AG04450 (cell line): ENCODE measurements at regions not wholly inside any gene's neighbourhood (a gene's known extent, or its start where the extent isn't known, plus 50 kb on each side); places are given as distances from the start of the nearest gene placed in this dataset.
"Not testable (repeated sequence)": the region's sequence is repeated elsewhere in the genome, so short reads cannot be mapped to it uniquely, and the experiment has no call there.

Source experiments
- CTCF ChIA-PET: fragments of 300-600, 350-600 bp; formaldehyde crosslinking; extraction: SDS; loops from one replicate; lab custom pipeline; 2022; ENCODE audit warnings: antibody characterized with exemption, inconsistent platforms; lab: Charles Lee
- POLR2A ChIA-PET: fragments of 350-600 bp; formaldehyde crosslinking; extraction: SDS; loops from one replicate; lab custom pipeline; 2021; ENCODE audit warnings: antibody characterized with exemption, inconsistent platforms; lab: Yijun Ruan, JAX
- DNase-seq: peaks from one replicate; pipeline ENCODE4 v3.0.0-alpha.2; 2011; ENCODE audit warnings: low read depth, low spot score
- H3K27ac ChIP-seq: one replicate; pipeline ENCODE4 v1.5.1; 2012; ENCODE audit warnings: low read depth, low read length, control low read depth
- H3K27me3 ChIP-seq: one replicate; pipeline ENCODE4 v1.6.0; 2012; ENCODE audit warnings: low read length; ENCODE audit not compliant: control insufficient read depth, insufficient read depth
- H3K4me3 ChIP-seq: 2 replicates; pipeline ENCODE4 v1.5.1; 2011; ENCODE audit warnings: mild to moderate bottlenecking, low read depth, low read length, control low read depth
- H3K9me3 ChIP-seq: 2 replicates; pipeline ENCODE4 v1.5.1; 2012; ENCODE audit warnings: low read length; ENCODE audit not compliant: control insufficient read depth, insufficient read depth
- TF ChIP-seq, protein P1 (sequence below): IDR thresholded peaks from 2 replicates; pipeline ENCODE4 v1.5.1; 2011; ENCODE audit warnings: low read depth, low read length, control low read depth, inconsistent platforms

DNA sequence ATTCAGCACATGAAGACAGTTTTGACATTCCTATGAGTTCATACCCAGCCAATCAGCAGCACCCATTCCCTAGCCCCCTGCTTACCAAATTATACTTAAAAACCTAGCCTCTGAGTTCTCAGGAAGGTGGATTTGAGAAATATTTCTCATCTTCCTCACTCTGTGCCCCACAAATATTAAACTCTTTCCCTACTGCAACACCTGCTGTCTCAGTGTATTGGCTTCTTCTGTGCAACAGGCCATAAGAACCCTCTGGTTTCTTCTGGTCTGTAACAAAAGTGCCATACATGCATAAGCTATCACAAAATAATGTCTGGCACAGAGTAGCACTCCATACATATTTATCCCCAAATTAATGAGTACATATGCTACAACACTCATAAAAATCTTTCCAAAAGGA, 387.4 kb upstream of the CAMK1G start:
- TF ChIP-seq, protein P1, sequence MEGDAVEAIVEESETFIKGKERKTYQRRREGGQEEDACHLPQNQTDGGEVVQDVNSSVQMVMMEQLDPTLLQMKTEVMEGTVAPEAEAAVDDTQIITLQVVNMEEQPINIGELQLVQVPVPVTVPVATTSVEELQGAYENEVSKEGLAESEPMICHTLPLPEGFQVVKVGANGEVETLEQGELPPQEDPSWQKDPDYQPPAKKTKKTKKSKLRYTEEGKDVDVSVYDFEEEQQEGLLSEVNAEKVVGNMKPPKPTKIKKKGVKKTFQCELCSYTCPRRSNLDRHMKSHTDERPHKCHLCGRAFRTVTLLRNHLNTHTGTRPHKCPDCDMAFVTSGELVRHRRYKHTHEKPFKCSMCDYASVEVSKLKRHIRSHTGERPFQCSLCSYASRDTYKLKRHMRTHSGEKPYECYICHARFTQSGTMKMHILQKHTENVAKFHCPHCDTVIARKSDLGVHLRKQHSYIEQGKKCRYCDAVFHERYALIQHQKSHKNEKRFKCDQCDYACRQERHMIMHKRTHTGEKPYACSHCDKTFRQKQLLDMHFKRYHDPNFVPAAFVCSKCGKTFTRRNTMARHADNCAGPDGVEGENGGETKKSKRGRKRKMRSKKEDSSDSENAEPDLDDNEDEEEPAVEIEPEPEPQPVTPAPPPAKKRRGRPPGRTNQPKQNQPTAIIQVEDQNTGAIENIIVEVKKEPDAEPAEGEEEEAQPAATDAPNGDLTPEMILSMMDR, result no peak
- CTCF ChIA-PET, result no interaction called here
- POLR2A ChIA-PET, result no interaction called here
- H3K4me3 ChIP-seq, result no peak overlapping the region
- no peak for DNase-seq
- no peaks in the 10 kb centered on the region for H3K27me3 ChIP-seq
- no peak overlapping the region for H3K27ac ChIP-seq
- 0 out of 2 replicates have a peak, but pooled peaks cover 3% of the 10 kb centered on the region for H3K9me3 ChIP-seq

DNA sequence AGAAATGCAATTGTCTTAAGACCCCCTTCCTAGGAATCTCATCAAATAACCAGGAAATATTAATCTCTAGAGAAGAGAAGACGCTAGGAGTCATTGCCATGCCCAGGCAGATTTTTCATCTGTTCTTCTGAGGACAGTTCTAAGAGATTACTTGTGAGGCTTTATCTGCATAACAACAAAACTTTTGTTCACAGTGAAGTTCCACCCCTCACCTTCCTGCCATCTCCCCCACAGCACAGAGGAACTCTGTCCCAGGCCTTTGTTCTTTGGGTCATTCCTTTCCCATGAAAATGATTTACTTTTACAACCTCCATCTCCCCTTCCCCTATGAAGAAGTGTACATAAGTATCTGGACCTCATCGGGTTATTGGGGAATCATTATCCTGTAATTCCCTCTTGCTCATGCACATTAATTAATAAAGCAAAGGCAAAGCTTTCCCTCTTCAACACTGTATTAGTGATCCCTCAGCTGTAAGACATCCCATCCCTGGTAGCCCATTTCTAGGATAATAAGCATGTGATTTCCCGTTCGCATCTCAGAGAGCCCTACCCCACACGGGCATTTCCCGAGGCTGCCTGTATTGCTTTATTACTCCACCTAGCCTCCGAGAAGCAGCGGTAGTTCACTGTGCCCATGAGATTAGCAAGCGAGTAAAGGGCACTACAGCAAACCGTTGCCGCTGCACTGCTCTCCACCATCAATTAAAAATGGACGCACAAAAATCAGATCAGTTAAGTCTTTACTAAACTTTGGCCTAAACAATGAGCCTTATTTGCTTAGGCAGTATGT, 384.4 kb upstream of the CAMK1G start:
- POLR2A ChIA-PET, result no interaction called here

DNA sequence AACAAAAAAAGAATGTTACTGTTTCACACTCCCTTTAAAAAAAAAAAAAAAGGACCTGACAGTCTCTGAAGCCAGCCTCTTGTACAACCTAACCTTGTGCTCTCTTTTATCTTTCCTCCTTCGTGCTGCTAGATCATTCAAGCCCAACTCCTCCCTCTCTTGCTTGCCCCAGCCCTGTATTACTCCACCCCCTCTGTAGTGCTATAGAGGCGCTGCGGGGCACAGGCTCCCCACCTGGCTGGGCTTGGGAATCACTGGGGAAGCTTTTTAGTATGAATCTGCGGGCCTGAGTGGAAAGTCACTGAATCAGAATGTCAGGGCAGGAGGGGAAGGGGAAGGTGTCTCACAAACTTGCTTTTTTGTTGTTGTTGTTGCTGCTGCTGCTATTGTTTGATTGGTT, 383.7 kb upstream of the CAMK1G start:
- CTCF ChIA-PET, result interaction anchor here (4.3 kb wide), 1 partner anchor 367 kb away, joined by 52 read pairs; no protein-coding TSS in a partner anchor
- TF ChIP-seq, protein P1, result no peak
- POLR2A ChIA-PET, result no interaction called here
- Histone ChIP-seq H3K4me3 (no peak overlapping the region), H3K27ac (no peak overlapping the region), H3K27me3 (no peaks in the 10 kb centered on the region), H3K9me3 (0 out of 2 replicates have a peak, but pooled peaks cover 3% of the 10 kb centered on the region)
- DNase-seq, result no peak

More for the DNA sequence above, 384.4 kb upstream of the CAMK1G start:
- 0 out of 2 replicates have a peak, but pooled peaks cover 3% of the 10 kb centered on the region for H3K9me3 ChIP-seq
- CTCF ChIA-PET, result interaction anchor here (1.0 kb wide), 1 partner anchor 50 kb away, joined by 4 read pairs; no protein-coding TSS in a partner anchor
- no peaks in the 10 kb centered on the region for H3K27me3 ChIP-seq
- TF ChIP-seq, protein P1, result no peak
- no peak overlapping the region for H3K4me3 ChIP-seq
- H3K27ac ChIP-seq, result no peak overlapping the region
- DNase-seq, result no peak

DNA sequence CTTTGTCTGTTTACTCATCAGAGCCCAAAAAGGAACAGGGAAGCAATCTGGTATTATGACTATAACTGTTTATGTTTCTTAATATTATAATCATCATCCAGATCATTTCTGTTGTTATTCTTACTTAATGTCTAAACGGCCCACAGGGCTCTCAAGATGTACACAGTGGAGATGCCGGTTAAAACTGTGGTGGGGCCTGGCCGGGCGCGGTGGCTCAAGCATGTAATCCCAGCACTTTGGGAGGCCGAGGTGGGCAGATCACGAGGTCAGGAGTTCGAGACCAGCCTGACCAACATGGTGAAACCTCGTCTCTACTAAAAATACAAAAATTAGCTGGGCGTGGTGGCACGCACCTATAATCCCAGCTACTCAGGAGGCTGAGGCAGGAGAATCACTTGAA, 381.2 kb upstream of the CAMK1G start:
- H3K27me3 ChIP-seq, H3K9me3 ChIP-seq, POLR2A ChIA-PET, H3K27ac ChIP-seq, DNase-seq, H3K4me3 ChIP-seq: not testable (repeated sequence)
- CTCF ChIA-PET, result interaction anchor here (0.6 to 4.3 kb wide), 55 partner anchors 9 to 998 kb away, joined by 3 to 52 read pairs (median 4); partner anchors contain the start of gene HSD11B1

DNA sequence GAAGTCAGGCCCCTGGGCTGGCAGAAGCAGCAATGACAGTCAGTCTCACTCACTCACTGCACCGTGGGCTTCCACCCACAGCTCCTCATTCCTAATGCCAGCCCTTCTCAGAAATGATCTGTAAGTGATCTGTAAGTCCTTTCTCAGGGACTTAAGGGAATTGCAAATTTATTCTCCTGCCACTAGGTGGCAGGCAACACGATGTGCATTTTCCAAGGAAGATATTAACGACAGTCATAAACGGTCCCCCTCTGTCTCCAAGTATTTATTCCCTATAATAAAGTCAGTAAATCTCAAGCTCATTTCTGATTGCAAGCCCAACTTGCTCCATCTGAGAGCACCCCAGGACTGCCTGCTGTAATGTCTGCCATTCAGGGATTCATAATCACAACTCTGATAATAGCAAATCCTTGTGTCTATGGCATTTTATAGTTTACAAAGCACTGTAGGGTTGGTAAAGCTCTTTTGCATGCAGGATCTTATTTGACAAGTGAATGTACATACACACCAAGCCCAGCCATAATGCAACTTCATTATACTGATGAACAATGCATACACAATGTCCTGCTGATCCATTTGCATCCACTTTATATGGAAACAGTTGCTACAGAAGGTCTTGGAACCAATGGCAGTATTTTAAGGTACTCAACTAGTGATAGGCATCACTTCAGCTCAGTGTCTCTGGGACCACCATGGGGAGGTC, 380.5 kb upstream of the CAMK1G start:
- Histone ChIP-seq H3K27me3 (peaks cover 1% of the 10 kb centered on the region), H3K27ac (no peak overlapping the region), H3K9me3 (no peaks in the 10 kb centered on the region), H3K4me3 (no peak overlapping the region)
- DNase-seq, result peak; percentile 27
- TF ChIP-seq, protein P1, result peak; percentile 79
- ChIA-PET CTCF (interaction anchor here (0.5 to 4.3 kb wide), 59 partner anchors 9 to 1266 kb away, joined by 3 to 52 read pairs (median 4); partner anchors contain the start of gene HSD11B1), POLR2A (no interaction called here)
